ENCODE measurements at regions not wholly inside any gene's neighbourhood (a gene's known extent, or its start where the extent isn't known, plus 50 kb on each side); places are given as distances from the start of the nearest gene placed in this dataset.

DNA sequence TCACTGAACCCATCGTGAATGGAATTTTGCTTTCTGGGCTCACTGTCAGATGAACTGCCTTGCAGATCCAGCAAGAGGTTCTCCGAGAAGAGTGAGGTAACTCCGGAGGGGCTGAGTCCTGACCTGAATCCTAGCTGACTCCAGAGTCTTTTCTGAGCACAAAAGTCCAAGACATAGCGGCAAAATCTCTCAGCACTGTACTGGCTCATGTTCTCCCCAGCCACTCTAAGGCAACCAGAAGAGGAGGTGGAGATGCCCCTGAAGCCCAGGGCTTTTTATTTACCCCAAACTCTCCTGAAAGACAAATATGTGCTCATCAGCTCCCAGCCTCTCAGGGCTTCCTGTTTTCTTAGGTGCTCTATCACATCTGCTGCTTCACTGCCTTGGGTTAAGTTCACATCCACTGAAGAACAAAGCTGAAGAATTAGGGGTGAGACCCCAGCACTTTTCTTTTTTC is 221.8 kb downstream of the MREG start (continued):
- TF ChIP-seq, protein P1, sequence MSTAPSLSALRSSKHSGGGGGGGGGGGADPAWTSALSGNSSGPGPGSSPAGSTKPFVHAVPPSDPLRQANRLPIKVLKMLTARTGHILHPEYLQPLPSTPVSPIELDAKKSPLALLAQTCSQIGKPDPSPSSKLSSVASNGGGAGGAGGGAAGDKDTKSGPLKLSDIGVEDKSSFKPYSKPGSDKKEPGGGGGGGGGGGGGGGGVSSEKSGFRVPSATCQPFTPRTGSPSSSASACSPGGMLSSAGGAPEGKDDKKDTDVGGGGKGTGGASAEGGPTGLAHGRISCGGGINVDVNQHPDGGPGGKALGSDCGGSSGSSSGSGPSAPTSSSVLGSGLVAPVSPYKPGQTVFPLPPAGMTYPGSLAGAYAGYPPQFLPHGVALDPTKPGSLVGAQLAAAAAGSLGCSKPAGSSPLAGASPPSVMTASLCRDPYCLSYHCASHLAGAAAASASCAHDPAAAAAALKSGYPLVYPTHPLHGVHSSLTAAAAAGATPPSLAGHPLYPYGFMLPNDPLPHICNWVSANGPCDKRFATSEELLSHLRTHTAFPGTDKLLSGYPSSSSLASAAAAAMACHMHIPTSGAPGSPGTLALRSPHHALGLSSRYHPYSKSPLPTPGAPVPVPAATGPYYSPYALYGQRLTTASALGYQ (CRISPR knock-in tag; IDR thresholded peaks at IDR 0.05), result no peak
- TF ChIP-seq NKX3-1 (CRISPR knock-in tag; IDR thresholded peaks at IDR 0.05) (no peak; the same call in 1 of the 2 replicates), ZNF615 (CRISPR knock-in tag; IDR thresholded peaks at IDR 0.05; ENCODE audit: borderline replicate concordance) (no peak), ZNF235 (CRISPR knock-in tag; IDR thresholded peaks at IDR 0.05; ENCODE audit: borderline replicate concordance) (no peak), ZSCAN30 (CRISPR knock-in tag; IDR thresholded peaks at IDR 0.05) (no peak), ZNF432 (CRISPR knock-in tag; IDR thresholded peaks at IDR 0.05; ENCODE audit: borderline replicate concordance) (no peak), ZNF678 (CRISPR knock-in tag; IDR thresholded peaks at IDR 0.05) (no peak), ZNF746 (CRISPR knock-in tag; IDR thresholded peaks at IDR 0.05) (no peak), ZNF878 (CRISPR knock-in tag; IDR thresholded peaks at IDR 0.05) (no peak), ZNF777 (CRISPR knock-in tag; IDR thresholded peaks at IDR 0.05) (no peak), ZNF572 (CRISPR knock-in tag; IDR thresholded peaks at IDR 0.05) (0 out of 2 replicates have a peak, but pooled peaks have one; percentile 1), CREM (IDR thresholded peaks at IDR 0.05) (peak; percentile 31; the same call in 1 of the 2 replicates), CREM (CRISPR knock-in tag; IDR thresholded peaks at IDR 0.05) (no peak), ZNF839 (CRISPR knock-in tag; IDR thresholded peaks at IDR 0.05; ENCODE audit: borderline replicate concordance) (no peak), KAT8 (CRISPR knock-in tag; IDR thresholded peaks at IDR 0.05) (peak; percentile 58; the same call in 1 of the 2 replicates), ZNF547 (CRISPR knock-in tag; IDR thresholded peaks at IDR 0.05) (0 out of 2 replicates have a peak, but pooled peaks have one; percentile 29), CREB1 (IDR thresholded peaks at IDR 0.05) (no peak), CREB1 (CRISPR knock-in tag; IDR thresholded peaks at IDR 0.05) (0 out of 2 replicates have a peak, but pooled peaks have one; percentile 22), ARNT (IDR thresholded peaks at IDR 0.05) (no peak), TARDBP (CRISPR knock-in tag; IDR thresholded peaks at IDR 0.05) (peak; percentile 19), RNF2 (conservative IDR thresholded peaks at IDR 0.05; ENCODE audit: low read depth) (no peak), ZNF331 (CRISPR knock-in tag; IDR thresholded peaks at IDR 0.05) (0 out of 2 replicates have a peak, but pooled peaks have one; percentile 13), GATAD2A (CRISPR knock-in tag; IDR thresholded peaks at IDR 0.05) (peak; percentile 76)
- TF ChIP-seq, protein P2, sequence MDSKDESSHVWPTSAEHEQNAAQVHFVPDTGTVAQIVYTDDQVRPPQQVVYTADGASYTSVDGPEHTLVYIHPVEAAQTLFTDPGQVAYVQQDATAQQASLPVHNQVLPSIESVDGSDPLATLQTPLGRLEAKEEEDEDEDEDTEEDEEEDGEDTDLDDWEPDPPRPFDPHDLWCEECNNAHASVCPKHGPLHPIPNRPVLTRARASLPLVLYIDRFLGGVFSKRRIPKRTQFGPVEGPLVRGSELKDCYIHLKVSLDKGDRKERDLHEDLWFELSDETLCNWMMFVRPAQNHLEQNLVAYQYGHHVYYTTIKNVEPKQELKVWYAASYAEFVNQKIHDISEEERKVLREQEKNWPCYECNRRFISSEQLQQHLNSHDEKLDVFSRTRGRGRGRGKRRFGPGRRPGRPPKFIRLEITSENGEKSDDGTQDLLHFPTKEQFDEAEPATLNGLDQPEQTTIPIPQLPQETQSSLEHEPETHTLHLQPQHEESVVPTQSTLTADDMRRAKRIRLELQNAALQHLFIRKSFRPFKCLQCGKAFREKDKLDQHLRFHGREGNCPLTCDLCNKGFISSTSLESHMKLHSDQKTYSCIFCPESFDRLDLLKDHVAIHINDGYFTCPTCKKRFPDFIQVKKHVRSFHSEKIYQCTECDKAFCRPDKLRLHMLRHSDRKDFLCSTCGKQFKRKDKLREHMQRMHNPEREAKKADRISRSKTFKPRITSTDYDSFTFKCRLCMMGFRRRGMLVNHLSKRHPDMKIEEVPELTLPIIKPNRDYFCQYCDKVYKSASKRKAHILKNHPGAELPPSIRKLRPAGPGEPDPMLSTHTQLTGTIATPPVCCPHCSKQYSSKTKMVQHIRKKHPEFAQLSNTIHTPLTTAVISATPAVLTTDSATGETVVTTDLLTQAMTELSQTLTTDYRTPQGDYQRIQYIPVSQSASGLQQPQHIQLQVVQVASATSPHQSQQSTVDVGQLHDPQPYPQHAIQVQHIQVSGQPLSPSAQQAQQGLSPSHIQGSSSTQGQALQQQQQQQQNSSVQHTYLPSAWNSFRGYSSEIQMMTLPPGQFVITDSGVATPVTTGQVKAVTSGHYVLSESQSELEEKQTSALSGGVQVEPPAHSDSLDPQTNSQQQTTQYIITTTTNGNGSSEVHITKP (CRISPR knock-in tag; IDR thresholded peaks at IDR 0.05; ENCODE audit: low read depth), result no peak
- TF ChIP-seq, protein P3, sequence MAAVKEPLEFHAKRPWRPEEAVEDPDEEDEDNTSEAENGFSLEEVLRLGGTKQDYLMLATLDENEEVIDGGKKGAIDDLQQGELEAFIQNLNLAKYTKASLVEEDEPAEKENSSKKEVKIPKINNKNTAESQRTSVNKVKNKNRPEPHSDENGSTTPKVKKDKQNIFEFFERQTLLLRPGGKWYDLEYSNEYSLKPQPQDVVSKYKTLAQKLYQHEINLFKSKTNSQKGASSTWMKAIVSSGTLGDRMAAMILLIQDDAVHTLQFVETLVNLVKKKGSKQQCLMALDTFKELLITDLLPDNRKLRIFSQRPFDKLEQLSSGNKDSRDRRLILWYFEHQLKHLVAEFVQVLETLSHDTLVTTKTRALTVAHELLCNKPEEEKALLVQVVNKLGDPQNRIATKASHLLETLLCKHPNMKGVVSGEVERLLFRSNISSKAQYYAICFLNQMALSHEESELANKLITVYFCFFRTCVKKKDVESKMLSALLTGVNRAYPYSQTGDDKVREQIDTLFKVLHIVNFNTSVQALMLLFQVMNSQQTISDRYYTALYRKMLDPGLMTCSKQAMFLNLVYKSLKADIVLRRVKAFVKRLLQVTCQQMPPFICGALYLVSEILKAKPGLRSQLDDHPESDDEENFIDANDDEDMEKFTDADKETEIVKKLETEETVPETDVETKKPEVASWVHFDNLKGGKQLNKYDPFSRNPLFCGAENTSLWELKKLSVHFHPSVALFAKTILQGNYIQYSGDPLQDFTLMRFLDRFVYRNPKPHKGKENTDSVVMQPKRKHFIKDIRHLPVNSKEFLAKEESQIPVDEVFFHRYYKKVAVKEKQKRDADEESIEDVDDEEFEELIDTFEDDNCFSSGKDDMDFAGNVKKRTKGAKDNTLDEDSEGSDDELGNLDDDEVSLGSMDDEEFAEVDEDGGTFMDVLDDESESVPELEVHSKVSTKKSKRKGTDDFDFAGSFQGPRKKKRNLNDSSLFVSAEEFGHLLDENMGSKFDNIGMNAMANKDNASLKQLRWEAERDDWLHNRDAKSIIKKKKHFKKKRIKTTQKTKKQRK (IDR thresholded peaks at IDR 0.05; ENCODE audit: low read length), result no peak

All from HepG2 (cell line).